NCI-H510A treated with DMSO at 0.1 percent for 48 hours (cell line): ENCODE measurements at regions not wholly inside any gene's neighbourhood (a gene's known extent, or its start where the extent isn't known, plus 50 kb on each side); places are given as distances from the start of the nearest gene placed in this dataset.
"Not testable (repeated sequence)": the region's sequence is repeated elsewhere in the genome, so short reads cannot be mapped to it uniquely, and the experiment has no call there.

Source experiments
- DNase-seq: peaks from one replicate; lab custom pipeline; 2025; lab: John Stamatoyannopoulos, UW

GRCh38 chr17:71084838-71085237 lies 915.5 kb downstream of the KCNJ2 start:
- DNase-seq, result no peak

- DNase-seq, result peak; percentile 13
Observed at GRCh38 chr17:71085238-71086033, 916.1 kb downstream of the KCNJ2 start.

- no peak for DNase-seq
Observed at GRCh38 chr17:71089431-71089830, 920.1 kb downstream of the KCNJ2 start.

GRCh38 chr17:71098071-71098470 lies 928.7 kb downstream of the KCNJ2 start:
- no peak for DNase-seq

- no peak for DNase-seq
Observed at GRCh38 chr17:71099003-71099714, 929.8 kb downstream of the KCNJ2 start.

GRCh38 chr17:71102777-71103176 lies 933.4 kb downstream of the KCNJ2 start:
- no peak for DNase-seq

- no peak for DNase-seq
Observed at GRCh38 chr17:71104225-71104624, 934.9 kb downstream of the KCNJ2 start.

- DNase-seq, result not testable (repeated sequence)
Observed at GRCh38 chr17:71106056-71106455, 936.7 kb downstream of the KCNJ2 start.

GRCh38 chr17:71107136-71107535 lies 937.8 kb downstream of the KCNJ2 start:
- DNase-seq, result no peak

GRCh38 chr17:71109697-71110096 lies 940.4 kb downstream of the KCNJ2 start:
- no peak for DNase-seq

- no peak for DNase-seq
Observed at GRCh38 chr17:71110326-71110725, 941.0 kb downstream of the KCNJ2 start.

GRCh38 chr17:71111460-71111859 lies 942.1 kb downstream of the KCNJ2 start:
- DNase-seq, result no peak

- no peak for DNase-seq
Observed at GRCh38 chr17:71111934-71112333, 942.6 kb downstream of the KCNJ2 start.

GRCh38 chr17:71113347-71113746 lies 944.0 kb downstream of the KCNJ2 start:
- DNase-seq, result no peak

GRCh38 chr17:71114911-71115668 lies 945.8 kb downstream of the KCNJ2 start:
- no peak for DNase-seq

- DNase-seq, result no peak
Observed at GRCh38 chr17:71115669-71115972, 946.3 kb downstream of the KCNJ2 start.

GRCh38 chr17:71117466-71117865 lies 948.1 kb downstream of the KCNJ2 start:
- DNase-seq, result no peak

GRCh38 chr17:71118039-71118438 lies 948.7 kb downstream of the KCNJ2 start:
- DNase-seq, result peak; percentile 17

- DNase-seq, result no peak
Observed at GRCh38 chr17:71127416-71127815, 958.1 kb downstream of the KCNJ2 start.

GRCh38 chr17:71142333-71142732 lies 973.0 kb downstream of the KCNJ2 start:
- peak; percentile 49 for DNase-seq

- no peak for DNase-seq
Observed at GRCh38 chr17:71145486-71145885, 975.3 kb upstream of the SOX9 start.

GRCh38 chr17:71147906-71148305 lies 972.9 kb upstream of the SOX9 start:
- no peak for DNase-seq

- DNase-seq, result no peak
Observed at GRCh38 chr17:71149607-71150006, 971.2 kb upstream of the SOX9 start.
